ENCODE measurements at regions not wholly inside any gene's neighbourhood (a gene's known extent, or its start where the extent isn't known, plus 50 kb on each side); places are given as distances from the start of the nearest gene placed in this dataset.

GRCh38 chr14:84885061-84885460 is 644.9 kb upstream of the FLRT2 start:
- H3K36me3 ChIP-seq (ENCODE audit: control insufficient read depth, insufficient read depth, low read length): no peaks in the 10 kb centered on the region
- DNase-seq (ENCODE audit: extremely low read depth, insufficient read length): no peak
- no peaks in the 10 kb centered on the region for H3K27me3 ChIP-seq (replicated peaks; ENCODE audit: control insufficient read depth, insufficient read depth, low read length)
- TF ChIP-seq CTCF (IDR thresholded peaks at IDR 0.05; ENCODE audit: insufficient read depth, low read length, poor library complexity, severe bottlenecking): no peak
- H3K4me3 ChIP-seq (replicated peaks; ENCODE audit: low read depth, low read length): no peak overlapping the region

GRCh38 chr14:84891404-84891803 is 638.5 kb upstream of the FLRT2 start:
- Histone ChIP-seq H3K36me3 (ENCODE audit: control insufficient read depth, insufficient read depth, low read length) (no peaks in the 10 kb centered on the region), H3K27me3 (replicated peaks; ENCODE audit: control insufficient read depth, insufficient read depth, low read length) (no peaks in the 10 kb centered on the region), H3K4me3 (replicated peaks; ENCODE audit: low read depth, low read length) (no peak overlapping the region)
- no peak for DNase-seq (ENCODE audit: extremely low read depth, insufficient read length)
- TF ChIP-seq CTCF (IDR thresholded peaks at IDR 0.05; ENCODE audit: insufficient read depth, low read length, poor library complexity, severe bottlenecking): no peak

- H3K27me3 ChIP-seq (replicated peaks; ENCODE audit: control insufficient read depth, insufficient read depth, low read length): no peaks in the 10 kb centered on the region
- DNase-seq (ENCODE audit: extremely low read depth, insufficient read length): no peak
- no peak for TF ChIP-seq CTCF (IDR thresholded peaks at IDR 0.05; ENCODE audit: insufficient read depth, low read length, poor library complexity, severe bottlenecking)
Observed at GRCh38 chr14:84894254-84894653, 635.7 kb upstream of the FLRT2 start.

GRCh38 chr14:84922370-84922769 is 607.6 kb upstream of the FLRT2 start:
- DNase-seq (ENCODE audit: extremely low read depth, insufficient read length): no peak
- no peaks in the 10 kb centered on the region for H3K36me3 ChIP-seq (ENCODE audit: control insufficient read depth, insufficient read depth, low read length)
- no peaks in the 10 kb centered on the region for H3K27me3 ChIP-seq (replicated peaks; ENCODE audit: control insufficient read depth, insufficient read depth, low read length)
- no peak for TF ChIP-seq CTCF (IDR thresholded peaks at IDR 0.05; ENCODE audit: insufficient read depth, low read length, poor library complexity, severe bottlenecking)
- no peak overlapping the region for H3K4me3 ChIP-seq (replicated peaks; ENCODE audit: low read depth, low read length)

More at GRCh38 chr14:84894254-84894653, 635.7 kb upstream of the FLRT2 start:
- no peaks in the 10 kb centered on the region for H3K36me3 ChIP-seq (ENCODE audit: control insufficient read depth, insufficient read depth, low read length)
- no peak overlapping the region for H3K4me3 ChIP-seq (replicated peaks; ENCODE audit: low read depth, low read length)

- DNase-seq (ENCODE audit: extremely low read depth, insufficient read length): no peak
- no peaks in the 10 kb centered on the region for H3K27me3 ChIP-seq (replicated peaks; ENCODE audit: control insufficient read depth, insufficient read depth, low read length)
- H3K36me3 ChIP-seq (ENCODE audit: control insufficient read depth, insufficient read depth, low read length): no peaks in the 10 kb centered on the region
- no peak for TF ChIP-seq CTCF (IDR thresholded peaks at IDR 0.05; ENCODE audit: insufficient read depth, low read length, poor library complexity, severe bottlenecking)
- H3K4me3 ChIP-seq (replicated peaks; ENCODE audit: low read depth, low read length): no peak overlapping the region
Observed at GRCh38 chr14:84926656-84927055, 603.3 kb upstream of the FLRT2 start.
